ENCODE measurements at regions not wholly inside any gene's neighbourhood (a gene's known extent, or its start where the extent isn't known, plus 50 kb on each side); places are given as distances from the start of the nearest gene placed in this dataset.

DNA sequence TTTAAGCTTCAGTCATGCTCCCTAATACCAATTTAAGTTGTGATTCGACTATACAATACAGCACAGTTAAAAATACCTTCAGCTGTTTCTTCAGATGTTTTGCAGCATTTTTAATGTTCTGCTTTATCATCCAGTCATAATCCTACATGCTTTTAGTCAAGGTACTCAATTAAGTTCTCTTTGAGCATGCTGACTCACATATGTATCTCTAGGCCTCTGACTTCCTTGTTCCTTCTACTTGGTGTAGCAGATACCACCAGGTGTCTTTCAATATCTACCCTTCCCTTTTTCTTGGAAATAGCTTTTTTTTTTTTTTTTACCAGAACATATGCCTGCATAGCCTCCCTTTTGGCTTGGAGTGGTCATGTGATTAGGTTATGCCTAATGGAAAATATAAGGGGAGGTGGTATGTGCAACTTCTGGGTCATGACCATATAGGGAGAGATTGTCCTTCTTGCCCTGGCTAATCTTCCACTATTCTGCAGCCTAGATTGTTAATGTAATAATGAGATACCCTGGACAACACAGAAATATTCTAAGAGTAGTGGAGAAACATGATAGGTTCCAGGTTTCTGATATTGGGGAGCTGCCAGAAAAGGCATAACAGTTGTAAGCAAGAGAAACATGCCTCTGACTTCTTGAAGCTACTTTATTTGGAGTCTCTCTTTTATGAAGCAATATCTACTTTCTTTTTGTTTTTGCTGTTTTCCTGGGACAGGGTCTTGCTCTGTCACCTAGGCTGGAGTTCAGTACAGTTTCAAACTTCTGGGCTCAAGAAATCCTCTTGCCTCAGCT lies 737.2 kb upstream of the SLIT2 start:
- no peaks in the 10 kb centered on the region for H3K27me3 Mint-ChIP-seq (ENCODE audit: low read depth)
- H3K23me2 ChIP-seq (ENCODE audit: insufficient read length, low read depth, low read length, poor library complexity, severe bottlenecking): no peaks in the 10 kb centered on the region
- H3K4me3 Mint-ChIP-seq: no peak overlapping the region
- no peak overlapping the region for H4K91ac ChIP-seq (ENCODE audit: insufficient read length, low read depth, low read length)
- H3K27ac ChIP-seq (ENCODE audit: insufficient read length, low read depth, low read length): no peak overlapping the region
- TF ChIP-seq, protein P1, sequence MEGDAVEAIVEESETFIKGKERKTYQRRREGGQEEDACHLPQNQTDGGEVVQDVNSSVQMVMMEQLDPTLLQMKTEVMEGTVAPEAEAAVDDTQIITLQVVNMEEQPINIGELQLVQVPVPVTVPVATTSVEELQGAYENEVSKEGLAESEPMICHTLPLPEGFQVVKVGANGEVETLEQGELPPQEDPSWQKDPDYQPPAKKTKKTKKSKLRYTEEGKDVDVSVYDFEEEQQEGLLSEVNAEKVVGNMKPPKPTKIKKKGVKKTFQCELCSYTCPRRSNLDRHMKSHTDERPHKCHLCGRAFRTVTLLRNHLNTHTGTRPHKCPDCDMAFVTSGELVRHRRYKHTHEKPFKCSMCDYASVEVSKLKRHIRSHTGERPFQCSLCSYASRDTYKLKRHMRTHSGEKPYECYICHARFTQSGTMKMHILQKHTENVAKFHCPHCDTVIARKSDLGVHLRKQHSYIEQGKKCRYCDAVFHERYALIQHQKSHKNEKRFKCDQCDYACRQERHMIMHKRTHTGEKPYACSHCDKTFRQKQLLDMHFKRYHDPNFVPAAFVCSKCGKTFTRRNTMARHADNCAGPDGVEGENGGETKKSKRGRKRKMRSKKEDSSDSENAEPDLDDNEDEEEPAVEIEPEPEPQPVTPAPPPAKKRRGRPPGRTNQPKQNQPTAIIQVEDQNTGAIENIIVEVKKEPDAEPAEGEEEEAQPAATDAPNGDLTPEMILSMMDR (conservative IDR thresholded peaks at IDR 0.05): no peak
- no peak overlapping the region for H2BK5ac ChIP-seq (ENCODE audit: insufficient read length, low read length)
- H3K4me1 ChIP-seq (ENCODE audit: insufficient read depth, low read length): no peaks in the 10 kb centered on the region
- no peak overlapping the region for H2BK20ac ChIP-seq (ENCODE audit: low read depth, low read length, poor library complexity, severe bottlenecking)
- no peaks in the 10 kb centered on the region for H3K9me3 ChIP-seq (ENCODE audit: control insufficient read depth, low read depth, low read length)
- H2BK120ac ChIP-seq (ENCODE audit: low read depth, low read length, poor library complexity, severe bottlenecking): no peak overlapping the region
- H4K8ac ChIP-seq (replicated peaks; ENCODE audit: insufficient read length, low read depth, low read length): no peak overlapping the region
- H3K27ac Mint-ChIP-seq: no peak overlapping the region
- no peak overlapping the region for H2AFZ ChIP-seq (ENCODE audit: low read length)
- H3T11ph ChIP-seq (ENCODE audit: low read length): no peak overlapping the region
- H4K20me1 ChIP-seq (ENCODE audit: control insufficient read depth, insufficient read depth, insufficient read length): no peaks in the 10 kb centered on the region
- H3K18ac ChIP-seq (ENCODE audit: insufficient read length, low read depth, low read length): no peak overlapping the region
- H3K27me3 ChIP-seq (ENCODE audit: insufficient read depth, low read length): no peaks in the 10 kb centered on the region
- no peaks in the 10 kb centered on the region for H3K79me2 ChIP-seq (ENCODE audit: insufficient read depth, low read length)
- no peaks in the 10 kb centered on the region for H3K4me1 Mint-ChIP-seq
- H3K56ac ChIP-seq (ENCODE audit: insufficient read length, low read depth, low read length): no peak overlapping the region
- no peak overlapping the region for H4K5ac ChIP-seq (ENCODE audit: insufficient read length, low read depth, low read length)
- H3K23ac ChIP-seq (ENCODE audit: insufficient read length, low read depth, low read length): no peak overlapping the region
- no peaks in the 10 kb centered on the region for H3K79me1 ChIP-seq (ENCODE audit: insufficient read depth, low read depth, low read length, poor library complexity, severe bottlenecking)
- no peak overlapping the region for H2AK5ac ChIP-seq (ENCODE audit: insufficient read length, low read length)
- DNase-seq: no peak
- H3K9me3 Mint-ChIP-seq: no peaks in the 10 kb centered on the region
- H3K36me3 Mint-ChIP-seq (ENCODE audit: insufficient read depth in 1 of 3, low read depth in 3 of 3): no peaks in the 10 kb centered on the region
- no peak overlapping the region for H3K4ac ChIP-seq (ENCODE audit: low read depth, low read length)
- H3K9ac ChIP-seq (ENCODE audit: extremely low read depth, insufficient read length, low read length): no peak overlapping the region
- no peak overlapping the region for H2BK12ac ChIP-seq (ENCODE audit: insufficient read length, low read depth, low read length)
- no peak overlapping the region for H3K4me2 ChIP-seq (ENCODE audit: insufficient read depth, insufficient read length, low read length)
- no peak overlapping the region for H2BK15ac ChIP-seq (ENCODE audit: low read depth, low read length)
- H3K14ac ChIP-seq (ENCODE audit: insufficient read depth, low read length): no peak overlapping the region
- no CpG with 5 or more reads among the region's 1 CpG for WGBS (ENCODE audit: extremely low coverage, insufficient read length, low lambda C conversion rate)
